ENCODE measurements at regions not wholly inside any gene's neighbourhood (a gene's known extent, or its start where the extent isn't known, plus 50 kb on each side); places are given as distances from the start of the nearest gene placed in this dataset.

GRCh38 chr6:71433441-71433840 is 144.8 kb downstream of the OGFRL1 start:
- TF ChIP-seq YY1 (IDR thresholded peaks at IDR 0.05; ENCODE audit: insufficient read depth, insufficient read length) (no peak), ZNF274 (IDR thresholded peaks at IDR 0.05; ENCODE audit: low read depth, low read length) (no peak)

All from NT2/D1 (cell line).